ENCODE measurements at regions not wholly inside any gene's neighbourhood (a gene's known extent, or its start where the extent isn't known, plus 50 kb on each side); places are given as distances from the start of the nearest gene placed in this dataset.

DNA sequence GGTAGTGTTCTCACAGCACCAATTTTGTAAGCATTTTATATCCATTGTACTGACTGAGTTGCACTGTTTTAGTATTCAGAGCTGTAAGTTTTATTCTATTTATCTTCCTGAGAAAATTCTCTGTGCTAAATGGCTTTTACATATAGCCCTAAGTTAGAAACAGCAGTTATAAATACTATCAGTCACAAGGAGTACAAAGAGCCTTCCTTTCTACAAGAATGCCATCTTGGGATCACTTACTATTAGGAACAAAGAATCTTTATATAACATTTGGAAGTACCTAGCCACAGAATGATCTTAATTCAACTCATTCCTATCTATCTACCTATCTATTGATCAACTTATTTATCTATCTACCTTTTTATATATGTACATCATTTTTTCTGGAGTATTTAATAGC lies 423.9 kb upstream of the RGS18 start:
- DNase-seq (ENCODE audit: low read depth), result no peak
- Histone ChIP-seq H3K27ac (ENCODE audit: low read depth, low read length) (no peak overlapping the region), H3K27me3 (ENCODE audit: insufficient read depth, low read length) (no peaks in the 10 kb centered on the region), H4K20me1 (ENCODE audit: insufficient read depth, low read length) (no peaks in the 10 kb centered on the region), H3K4me1 (ENCODE audit: insufficient read depth, low read length) (no peaks in the 10 kb centered on the region), H3K4me2 (ENCODE audit: low read length) (no peak overlapping the region), H3K79me2 (ENCODE audit: insufficient read depth, low read length) (no peaks in the 10 kb centered on the region), H3K36me3 (ENCODE audit: insufficient read depth, low read length) (no peaks in the 10 kb centered on the region), H2AFZ (ENCODE audit: low read depth, low read length) (no peak overlapping the region), H3K9me3 (ENCODE audit: insufficient read depth, low read depth, low read length) (no peaks in the 10 kb centered on the region), H3K9ac (ENCODE audit: low read length) (no peak overlapping the region), H3K4me3 (ENCODE audit: insufficient read depth, low read depth, low read length) (no peak overlapping the region)
- no peak for FAIRE-seq
- Mint-ChIP-seq H3K27me3 (ENCODE audit: low read depth, unreplicated experiment) (no peaks in the 10 kb centered on the region), H3K36me3 (ENCODE audit: low read depth, unreplicated experiment) (no peaks in the 10 kb centered on the region), H3K27ac (ENCODE audit: unreplicated experiment) (no peak overlapping the region), H3K9me3 (ENCODE audit: unreplicated experiment) (peaks cover 7% of the 10 kb centered on the region), H3K4me3 (ENCODE audit: unreplicated experiment) (no peak overlapping the region), H3K4me1 (ENCODE audit: low read depth, unreplicated experiment) (no peaks in the 10 kb centered on the region)
- TF ChIP-seq, protein P1, sequence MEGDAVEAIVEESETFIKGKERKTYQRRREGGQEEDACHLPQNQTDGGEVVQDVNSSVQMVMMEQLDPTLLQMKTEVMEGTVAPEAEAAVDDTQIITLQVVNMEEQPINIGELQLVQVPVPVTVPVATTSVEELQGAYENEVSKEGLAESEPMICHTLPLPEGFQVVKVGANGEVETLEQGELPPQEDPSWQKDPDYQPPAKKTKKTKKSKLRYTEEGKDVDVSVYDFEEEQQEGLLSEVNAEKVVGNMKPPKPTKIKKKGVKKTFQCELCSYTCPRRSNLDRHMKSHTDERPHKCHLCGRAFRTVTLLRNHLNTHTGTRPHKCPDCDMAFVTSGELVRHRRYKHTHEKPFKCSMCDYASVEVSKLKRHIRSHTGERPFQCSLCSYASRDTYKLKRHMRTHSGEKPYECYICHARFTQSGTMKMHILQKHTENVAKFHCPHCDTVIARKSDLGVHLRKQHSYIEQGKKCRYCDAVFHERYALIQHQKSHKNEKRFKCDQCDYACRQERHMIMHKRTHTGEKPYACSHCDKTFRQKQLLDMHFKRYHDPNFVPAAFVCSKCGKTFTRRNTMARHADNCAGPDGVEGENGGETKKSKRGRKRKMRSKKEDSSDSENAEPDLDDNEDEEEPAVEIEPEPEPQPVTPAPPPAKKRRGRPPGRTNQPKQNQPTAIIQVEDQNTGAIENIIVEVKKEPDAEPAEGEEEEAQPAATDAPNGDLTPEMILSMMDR (IDR thresholded peaks at IDR 0.05; ENCODE audit: insufficient read depth, low read depth, low read length), result no peak
- no peak for TF ChIP-seq EZH2 (IDR thresholded peaks at IDR 0.05; ENCODE audit: insufficient read depth, low read length)

- H3K36me3 ChIP-seq (ENCODE audit: insufficient read depth, low read length), result no peaks in the 10 kb centered on the region
- H3K27me3 Mint-ChIP-seq (ENCODE audit: low read depth, unreplicated experiment), result no peaks in the 10 kb centered on the region
- no peak overlapping the region for H3K9ac ChIP-seq (ENCODE audit: low read length)
- no peaks in the 10 kb centered on the region for H3K79me2 ChIP-seq (ENCODE audit: insufficient read depth, low read length)
- H3K27ac Mint-ChIP-seq (ENCODE audit: unreplicated experiment), result no peak overlapping the region
- H3K4me3 Mint-ChIP-seq (ENCODE audit: unreplicated experiment), result no peak overlapping the region
- no peaks in the 10 kb centered on the region for H3K4me1 ChIP-seq (ENCODE audit: insufficient read depth, low read length)
- TF ChIP-seq, protein P1 (IDR thresholded peaks at IDR 0.05; ENCODE audit: insufficient read depth, low read depth, low read length), result no peak
- no peak for TF ChIP-seq EZH2 (IDR thresholded peaks at IDR 0.05; ENCODE audit: insufficient read depth, low read length)
- no peak overlapping the region for H3K4me3 ChIP-seq (ENCODE audit: insufficient read depth, low read depth, low read length)
- H3K4me2 ChIP-seq (ENCODE audit: low read length), result no peak overlapping the region
- no peaks in the 10 kb centered on the region for H3K9me3 ChIP-seq (ENCODE audit: insufficient read depth, low read depth, low read length)
- H3K27ac ChIP-seq (ENCODE audit: low read depth, low read length), result no peak overlapping the region
- DNase-seq (ENCODE audit: low read depth) (no peak), FAIRE-seq (no peak)
- no peaks in the 10 kb centered on the region for H3K4me1 Mint-ChIP-seq (ENCODE audit: low read depth, unreplicated experiment)
- no peak overlapping the region for H2AFZ ChIP-seq (ENCODE audit: low read depth, low read length)
- H3K36me3 Mint-ChIP-seq (ENCODE audit: low read depth, unreplicated experiment), result no peaks in the 10 kb centered on the region
- H4K20me1 ChIP-seq (ENCODE audit: insufficient read depth, low read length), result no peaks in the 10 kb centered on the region
- H3K27me3 ChIP-seq (ENCODE audit: insufficient read depth, low read length), result no peaks in the 10 kb centered on the region
- H3K9me3 Mint-ChIP-seq (ENCODE audit: unreplicated experiment), result no peaks in the 10 kb centered on the region
These were observed 418.7 kb upstream of the RGS18 start for GRCh38 chr1:191739544-191739943.

DNA sequence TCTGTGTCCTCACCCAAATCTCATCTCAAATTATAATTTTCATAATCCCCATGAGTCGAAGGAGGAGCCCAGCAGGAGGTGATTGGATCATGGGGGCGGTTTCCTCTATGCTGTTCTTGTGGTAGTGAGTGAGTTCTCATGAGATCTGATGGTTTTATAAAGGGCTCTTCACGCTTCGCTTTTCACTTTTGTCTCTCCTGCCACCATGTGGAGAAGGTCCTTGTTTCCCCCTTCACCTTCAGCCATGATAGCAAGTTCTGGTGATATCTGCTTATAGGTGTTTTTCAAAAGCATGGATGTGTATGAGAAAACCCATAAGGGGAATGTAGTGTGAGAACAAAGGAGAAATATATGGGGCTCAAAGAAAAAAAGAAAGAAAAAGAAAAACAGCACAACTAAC lies 405.9 kb upstream of the RGS18 start:
- H3K4me2 ChIP-seq (ENCODE audit: low read length), result no peak overlapping the region
- no peak overlapping the region for H3K27ac ChIP-seq (ENCODE audit: low read depth, low read length)
- Mint-ChIP-seq H3K4me1 (ENCODE audit: low read depth, unreplicated experiment) (peaks cover 3% of the 10 kb centered on the region), H3K9me3 (ENCODE audit: unreplicated experiment) (no peaks in the 10 kb centered on the region), H3K27ac (ENCODE audit: unreplicated experiment) (no peak overlapping the region), H3K27me3 (ENCODE audit: low read depth, unreplicated experiment) (no peaks in the 10 kb centered on the region), H3K4me3 (ENCODE audit: unreplicated experiment) (no peak overlapping the region), H3K36me3 (ENCODE audit: low read depth, unreplicated experiment) (no peaks in the 10 kb centered on the region)
- DNase-seq (ENCODE audit: low read depth), result no peak
- no peak overlapping the region for H3K4me3 ChIP-seq (ENCODE audit: insufficient read depth, low read depth, low read length)
- H3K4me1 ChIP-seq (ENCODE audit: insufficient read depth, low read length), result no peaks in the 10 kb centered on the region
- no peaks in the 10 kb centered on the region for H3K79me2 ChIP-seq (ENCODE audit: insufficient read depth, low read length)
- no peaks in the 10 kb centered on the region for H3K27me3 ChIP-seq (ENCODE audit: insufficient read depth, low read length)
- H3K9me3 ChIP-seq (ENCODE audit: insufficient read depth, low read depth, low read length), result no peaks in the 10 kb centered on the region
- H3K36me3 ChIP-seq (ENCODE audit: insufficient read depth, low read length), result no peaks in the 10 kb centered on the region
- H3K9ac ChIP-seq (ENCODE audit: low read length), result no peak overlapping the region
- no peaks in the 10 kb centered on the region for H4K20me1 ChIP-seq (ENCODE audit: insufficient read depth, low read length)
- TF ChIP-seq EZH2 (IDR thresholded peaks at IDR 0.05; ENCODE audit: insufficient read depth, low read length), result no peak
- TF ChIP-seq, protein P1 (IDR thresholded peaks at IDR 0.05; ENCODE audit: insufficient read depth, low read depth, low read length), result no peak
- no peak for FAIRE-seq
- H2AFZ ChIP-seq (ENCODE audit: low read depth, low read length), result no peak overlapping the region
